K562 (cell line): ENCODE measurements at regions not wholly inside any gene's neighbourhood (a gene's known extent, or its start where the extent isn't known, plus 50 kb on each side); places are given as distances from the start of the nearest gene placed in this dataset.

Source experiments
- ATAC-seq: fragments of 200-7000 bp; cut with Tn5 transposase; 3 replicates; pipeline ENCODE4 v1.9.1; 2020; ENCODE audit warnings: moderate library complexity
- BruUV-seq: library from RNA; stranded (reverse); fragments of 400-500 nt; replicated peaks from 2 replicates; lab custom pipeline; 2021; lab: Mats Ljungman, UMichigan
- CTCF ChIA-PET: fragments of 300-600 bp; formaldehyde crosslinking; extraction: SDS; loops from one replicate; lab custom pipeline; 2021; ENCODE audit warnings: low intra/inter-chr PET ratio; lab: Yijun Ruan, JAX
- POLR2A ChIA-PET: fragments of 300-600, 350-650 bp; sonication (Branson Sonifier 250); formaldehyde crosslinking; extraction: SDS; loops from one replicate; lab custom pipeline; 2021; ENCODE audit warnings: antibody characterized with exemption, inconsistent platforms; lab: Yijun Ruan, JAX
- DNase-seq, 4 experiments: peaks; one replicate each; pipeline versions ENCODE4 v3.0.0 to v3.0.0-alpha.2; 2011 to 2018; ENCODE audit warnings: low spot score in 3 of 4, mixed read lengths in 3 of 4; ENCODE audit errors: extremely low read depth in 1 of 4
- FAIRE-seq: peaks from 2 replicates; lab custom pipeline; 2011; peaks lifted over from hg19 to GRCh38; lab: Jason Lieb, UNC
- H2AFZ ChIP-seq: 2 replicates; pipeline ENCODE4 v1.6.0; 2011; ENCODE audit warnings: low read depth, low read length, control low read depth, inconsistent platforms
- H3K27ac ChIP-seq: fragments of 200-600 bp; 3 replicates; pipeline ENCODE4 v1.8.0; 2011; ENCODE audit warnings: low read depth, mild to moderate bottlenecking, control low read depth, inconsistent platforms, low read length, moderate library complexity, mixed read lengths; ENCODE audit errors: extremely low read depth
- H3K27me3 ChIP-seq, 2 experiments: fragments of 300-600 bp in 1 of 2; 2 replicates in 1 of 2; 3 replicates in 1 of 2; pipeline versions ENCODE4 v1.6.0 to v1.8.0; 2011; ENCODE audit warnings: inconsistent platforms in 2 of 2, low read length in 2 of 2, mild to moderate bottlenecking in 1 of 2, mixed read lengths in 1 of 2, moderate library complexity in 1 of 2; ENCODE audit not compliant: control insufficient read depth in 2 of 2, insufficient read depth in 2 of 2
- H3K36me3 ChIP-seq: fragments of 300-600 bp; 3 replicates; pipeline ENCODE4 v1.8.0; 2011; ENCODE audit warnings: mild to moderate bottlenecking, low read length, inconsistent platforms; ENCODE audit not compliant: control insufficient read depth, insufficient read depth
- H3K4me1 ChIP-seq, 2 experiments: fragments of 200-600 bp in 1 of 2; replicated peaks in 1 of 2; 2 replicates in 1 of 2; 3 replicates in 1 of 2; pipeline versions ENCODE4 v1.5.1 to v1.8.0; 2011; ENCODE audit warnings: inconsistent platforms in 2 of 2, low read length in 2 of 2, mild to moderate bottlenecking in 1 of 2, mixed read lengths in 1 of 2, moderate library complexity in 1 of 2; ENCODE audit not compliant: control insufficient read depth in 2 of 2, insufficient read depth in 2 of 2
- H3K4me2 ChIP-seq: 2 replicates; pipeline ENCODE4 v1.6.1; 2011; ENCODE audit warnings: low read length, control low read depth, inconsistent platforms, mixed read lengths; ENCODE audit not compliant: insufficient read depth
- H3K4me3 ChIP-seq: fragments of 200-600 bp; sonication (generic), shearing (Covaris generic); 2 replicates; pipeline ENCODE4 v1.5.1; 2016; ENCODE audit warnings: control low read depth, inconsistent platforms
- H3K79me2 ChIP-seq: fragments of 200-600 bp; 3 replicates; pipeline ENCODE4 v1.8.0; 2011; ENCODE audit warnings: low read length, inconsistent platforms; ENCODE audit not compliant: control insufficient read depth, insufficient read depth
- H3K9ac ChIP-seq, 2 experiments: 2 replicates each; pipeline versions ENCODE4 v1.6.0 to v1.6.1; 2011; ENCODE audit warnings: low read depth in 2 of 2, low read length in 2 of 2, control low read depth in 1 of 2, inconsistent platforms in 1 of 2, mild to moderate bottlenecking in 1 of 2, mixed read lengths in 1 of 2; ENCODE audit not compliant: insufficient read depth in 1 of 2
- H3K9me1 ChIP-seq: one replicate; pipeline ENCODE4 v1.6.0; 2011; ENCODE audit warnings: inconsistent platforms, mild to moderate bottlenecking, low read length, moderate library complexity; ENCODE audit not compliant: control insufficient read depth, insufficient read depth
- H3K9me3 ChIP-seq: replicated peaks from 2 replicates; pipeline ENCODE4 v1.5.1; 2011; ENCODE audit warnings: low read depth, low read length, inconsistent platforms; ENCODE audit not compliant: control insufficient read depth, insufficient read depth
- H4K20me1 ChIP-seq: replicated peaks from 2 replicates; pipeline ENCODE4 v1.6.1; 2011; ENCODE audit warnings: low read length, inconsistent platforms, mixed read lengths; ENCODE audit not compliant: control insufficient read depth, insufficient read depth
- CBFA2T3 ChIP-seq: fragments of 450-650 bp; IDR thresholded peaks from 2 replicates; pipeline ENCODE4 v1.6.1; 2017
- PHF8 ChIP-seq: fragments of 200-600 bp; sonication (generic); IDR thresholded peaks from 2 replicates; pipeline ENCODE4 v1.6.1; 2012; ENCODE audit warnings: mixed run types, mild to moderate bottlenecking, inconsistent platforms, low read length, moderate library complexity, borderline replicate concordance
- PRMT5 ChIP-seq: sonication (generic); formaldehyde crosslinking; IDR thresholded peaks from 2 replicates; pipeline ENCODE4 v1.5.0; 2020; ENCODE audit warnings: missing genetic modification reagents
- RBM39 ChIP-seq: fragments of 200-400 bp; formaldehyde crosslinking; optimal IDR thresholded peaks from 2 replicates; pipeline ENCODE3; 2018; ENCODE audit warnings: low read depth, low read length
- RCOR1 ChIP-seq, 2 experiments: IDR thresholded peaks; 2 replicates each; pipeline ENCODE4 v1.6.1; 2012; ENCODE audit warnings: low read depth in 2 of 2, low read length in 2 of 2, borderline replicate concordance in 1 of 2, improper control_type of control experiment in 1 of 2
- ZBTB11 ChIP-seq, 3 experiments: fragments of 200-800 bp in 1 of 3; fragments of 250-450 bp in 1 of 3; fragments of 450-650 bp in 1 of 3; sonication (Bioruptor Pico) in 1 of 3; sonication (Bioruptor generic) in 1 of 3; formaldehyde crosslinking in 1 of 3; IDR thresholded peaks; 2 replicates each; pipeline versions ENCODE4 v1.6.1 to v1.8.0; 2016 to 2022; ENCODE audit warnings: mild to moderate bottlenecking in 2 of 3, missing genetic modification characterization in 2 of 3, missing compliant biosample characterization in 1 of 3, moderate library complexity in 1 of 3
- ZNF592 ChIP-seq: fragments of 450-650 bp; IDR thresholded peaks from 2 replicates; pipeline ENCODE4 v1.6.1; 2017; ENCODE audit warnings: antibody characterized with exemption, mild to moderate bottlenecking
- ZSCAN29 ChIP-seq: fragments of 450-650 bp; IDR thresholded peaks from 2 replicates; pipeline ENCODE4 v1.6.1; 2017
- WGBS: fragments of 100-300 bp; shearing (Covaris generic); methylation state at CpG from one replicate; pipeline ENCODE4 v1.1.6; 2016; ENCODE audit warnings: low coverage, mixed read lengths; ENCODE audit not compliant: insufficient coverage; ENCODE audit errors: missing lambda C conversion rate; 5-methylcytosine and 5-hydroxymethylcytosine counted together
- in situ Hi-C: fragments of 300-500 bp; cut with MboI; formaldehyde crosslinking; loops from 4 replicates; pipeline ENCODE4 v1.15.0; 2018; ENCODE audit warnings: inconsistent platforms, mixed read lengths
- intact Hi-C: fragments of 100-400 bp; cut with micrococcal nuclease; formaldehyde crosslinking; loops from 2 replicates; pipeline ENCODE4 v1.14.2; 2022

GRCh38 chr2:16104315-16104948, 164.1 kb downstream of the MYCN start (continued):
- TF ChIP-seq RCOR1 (IDR thresholded peaks at IDR 0.05; ENCODE audit: borderline replicate concordance in 1 of 2, low read depth in 2 of 2, low read length in 2 of 2), result no peak
- TF ChIP-seq ZBTB11 (CRISPR knock-in tag; IDR thresholded peaks at IDR 0.05), result no peak
- TF ChIP-seq PRMT5 (CRISPR knock-in tag), result no peak

GRCh38 chr2:16103614-16104314, 163.4 kb downstream of the MYCN start:
- in situ Hi-C loops, result no loop called here
- TF ChIP-seq RBM39 (no peak), CBFA2T3 (no peak), PHF8 (no peak), ZSCAN29 (no peak), ZNF592 (no peak)
- intact Hi-C loops, result no loop called here
- ChIA-PET CTCF (no interaction called here), POLR2A (no interaction called here)
- H3K4me3 ChIP-seq, result no peak overlapping the region
- BruUV-seq, result no TSS peak
- H3K4me1 ChIP-seq, result no peaks in the 10 kb centered on the region
- no peak overlapping the region for H3K27ac ChIP-seq
- no peak overlapping the region for H3K9ac ChIP-seq
- H3K9me1 ChIP-seq, result no peaks in the 10 kb centered on the region
- DNase-seq (no peak), FAIRE-seq (no peak), ATAC-seq (no peak)
- H4K20me1 ChIP-seq, result no peaks in the 10 kb centered on the region
- H3K9me3 ChIP-seq, result no peaks in the 10 kb centered on the region
- H2AFZ ChIP-seq, result no peak overlapping the region
- no peaks in the 10 kb centered on the region for H3K79me2 ChIP-seq
- no peaks in the 10 kb centered on the region for H3K36me3 ChIP-seq
- WGBS, result 0% methylated on average over 12 of the region's 12 CpGs
- peaks cover 2 to 17% of the 10 kb centered on the region in 2 experiments; a peak in 4 of 5 replicates for H3K27me3 ChIP-seq
- no peak overlapping the region for H3K4me2 ChIP-seq
